ENCODE measurements at regions not wholly inside any gene's neighbourhood (a gene's known extent, or its start where the extent isn't known, plus 50 kb on each side); places are given as distances from the start of the nearest gene placed in this dataset.

- TF ChIP-seq TAF1 (IDR thresholded peaks at IDR 0.05; ENCODE audit: low read depth), result no peak
- no peak for TF ChIP-seq CTCF (IDR thresholded peaks at IDR 0.05; ENCODE audit: poor library complexity, severe bottlenecking)
- no peak for TF ChIP-seq EZH2 (IDR thresholded peaks at IDR 0.05; ENCODE audit: borderline replicate concordance, insufficient read depth, low read length, poor library complexity, severe bottlenecking)
- TF ChIP-seq MXI1 (conservative IDR thresholded peaks at IDR 0.05; ENCODE audit: poor library complexity, severe bottlenecking), result no peak
- no peak for TF ChIP-seq RAD21 (conservative IDR thresholded peaks at IDR 0.05)
- TF ChIP-seq POLR2AphosphoS5 (IDR thresholded peaks at IDR 0.05), result no peak
- TF ChIP-seq EP300 (conservative IDR thresholded peaks at IDR 0.05; ENCODE audit: poor library complexity, severe bottlenecking), result no peak
- TF ChIP-seq REST (IDR thresholded peaks at IDR 0.05; ENCODE audit: borderline replicate concordance), result no peak
- no peak for TF ChIP-seq SMC3 (conservative IDR thresholded peaks at IDR 0.05; ENCODE audit: poor library complexity)
These were observed 1248.3 kb downstream of the SLC16A7 start for GRCh38 chr12:60844101-60844500.

Data from neural cell (in vitro differentiated cells).